Stimulated activated naive CD8-positive, alpha-beta T cell treated with anti-CD3 and anti-CD28 coated beads, Interleukin-15, amount 100 ng/mL, for 72 hours (primary cell): ENCODE measurements at regions not wholly inside any gene's neighbourhood (a gene's known extent, or its start where the extent isn't known, plus 50 kb on each side); places are given as distances from the start of the nearest gene placed in this dataset.
"Not testable (repeated sequence)": the region's sequence is repeated elsewhere in the genome, so short reads cannot be mapped to it uniquely, and the experiment has no call there.

Experiments used
- ATAC-seq: fragments of 150-1000 bp; cut with Tn5 transposase; 2 replicates; pipeline ENCODE4 v1.10.0; 2021; ENCODE audit warnings: mild to moderate bottlenecking, moderate library complexity
- DNase-seq, 2 donors: peaks; one replicate each; pipeline ENCODE4 v3.0.0; 2021 to 2022
- H3K27ac Mint-ChIP-seq, 2 donors: one replicate each; pipeline ENCODE4 v1.8.0; 2022; ENCODE audit warnings: mild to moderate bottlenecking in 2 of 2, mixed read lengths in 2 of 2, moderate library complexity in 2 of 2
- H3K27me3 Mint-ChIP-seq: one replicate; pipeline ENCODE4 v1.8.0; 2022; ENCODE audit warnings: mixed read lengths
- H3K4me1 Mint-ChIP-seq: one replicate; pipeline ENCODE4 v1.8.0; 2022; ENCODE audit warnings: mild to moderate bottlenecking, mixed read lengths
- H3K4me3 Mint-ChIP-seq, 2 donors: one replicate each; pipeline ENCODE4 v1.8.0; 2022; ENCODE audit warnings: mild to moderate bottlenecking in 2 of 2, mixed read lengths in 2 of 2, moderate library complexity in 1 of 2
- H3K9me3 Mint-ChIP-seq, 2 donors: one replicate each; pipeline ENCODE4 v1.8.0; 2022; ENCODE audit warnings: mixed read lengths in 2 of 2

- DNase-seq (no peak), ATAC-seq (no peak)
- peaks cover under 1 to 2% of the 10 kb centered on the region in 2 donors for H3K9me3 Mint-ChIP-seq
- no peaks in the 10 kb centered on the region for H3K4me1 Mint-ChIP-seq
- H3K4me3 Mint-ChIP-seq = no peak overlapping the region
- no peaks in the 10 kb centered on the region for H3K27me3 Mint-ChIP-seq
- no peak overlapping the region for H3K27ac Mint-ChIP-seq
These were observed 180.9 kb upstream of the SPTLC3 start for GRCh38 chr20:12827816-12828385.

- H3K27me3 Mint-ChIP-seq = no peaks in the 10 kb centered on the region
- ATAC-seq = no peak
These were observed 179.6 kb upstream of the SPTLC3 start for GRCh38 chr20:12829170-12829569.

GRCh38 chr20:12833861-12834260 is 174.9 kb upstream of the SPTLC3 start:
- no peak for DNase-seq
- H3K4me1 Mint-ChIP-seq = no peaks in the 10 kb centered on the region
- H3K4me3 Mint-ChIP-seq = no peak overlapping the region
- H3K9me3 Mint-ChIP-seq = peaks cover 0 to 7% of the 10 kb centered on the region in 2 donors
- H3K27ac Mint-ChIP-seq = no peak overlapping the region
- no peaks in the 10 kb centered on the region for H3K27me3 Mint-ChIP-seq
- no peak for ATAC-seq

More at GRCh38 chr20:12829170-12829569, 179.6 kb upstream of the SPTLC3 start:
- Mint-ChIP-seq H3K27ac (no peak overlapping the region), H3K4me3 (no peak overlapping the region), H3K9me3 (no peaks in the 10 kb centered on the region), H3K4me1 (no peaks in the 10 kb centered on the region)
- no peak for DNase-seq

- no peak overlapping the region for H3K4me3 Mint-ChIP-seq
- DNase-seq (no peak), ATAC-seq (no peak)
- peaks cover 0 to 7% of the 10 kb centered on the region in 2 donors for H3K9me3 Mint-ChIP-seq
- H3K4me1 Mint-ChIP-seq = no peaks in the 10 kb centered on the region
- no peak overlapping the region for H3K27ac Mint-ChIP-seq
- no peaks in the 10 kb centered on the region for H3K27me3 Mint-ChIP-seq
These were observed 172.8 kb upstream of the SPTLC3 start for GRCh38 chr20:12835999-12836398.

- Mint-ChIP-seq H3K4me1 (no peaks in the 10 kb centered on the region), H3K27ac (no peak overlapping the region), H3K4me3 (no peak overlapping the region), H3K9me3 (peaks cover 0 to 7% of the 10 kb centered on the region in 2 donors), H3K27me3 (no peaks in the 10 kb centered on the region)
- ATAC-seq = no peak
- no peak for DNase-seq
These were observed 171.1 kb upstream of the SPTLC3 start for GRCh38 chr20:12837646-12838045.

- Mint-ChIP-seq H3K4me3 (no peak overlapping the region), H3K9me3 (peaks cover 0 to 7% of the 10 kb centered on the region in 2 donors), H3K4me1 (no peaks in the 10 kb centered on the region), H3K27me3 (no peaks in the 10 kb centered on the region), H3K27ac (no peak overlapping the region)
- DNase-seq (no peak), ATAC-seq (no peak)
These were observed 170.4 kb upstream of the SPTLC3 start for GRCh38 chr20:12838261-12838866.

GRCh38 chr20:12847872-12848271 is 160.9 kb upstream of the SPTLC3 start:
- ATAC-seq = no peak
- Mint-ChIP-seq H3K9me3 (no peaks in the 10 kb centered on the region), H3K27ac (no peak overlapping the region), H3K27me3 (peaks cover 7% of the 10 kb centered on the region), H3K4me3 (no peak overlapping the region), H3K4me1 (no peaks in the 10 kb centered on the region)
- DNase-seq = no peak

GRCh38 chr20:12849225-12849910 is 159.4 kb upstream of the SPTLC3 start:
- Mint-ChIP-seq H3K27ac (no peak overlapping the region), H3K4me1 (no peaks in the 10 kb centered on the region), H3K27me3 (peaks cover 7% of the 10 kb centered on the region), H3K9me3 (no peaks in the 10 kb centered on the region), H3K4me3 (no peak overlapping the region)
- no peak for DNase-seq
- ATAC-seq = no peak

GRCh38 chr20:12857643-12858042 is 151.1 kb upstream of the SPTLC3 start:
- ATAC-seq, H3K4me1 Mint-ChIP-seq, H3K27ac Mint-ChIP-seq, DNase-seq, H3K27me3 Mint-ChIP-seq, H3K4me3 Mint-ChIP-seq: not testable (repeated sequence)
- H3K9me3 Mint-ChIP-seq = peaks cover 19 to 24% of the 10 kb centered on the region in 2 donors

- Mint-ChIP-seq H3K27me3 (no peaks in the 10 kb centered on the region), H3K4me3 (no peak overlapping the region), H3K4me1 (no peaks in the 10 kb centered on the region), H3K9me3 (peaks cover 12 to 14% of the 10 kb centered on the region in 2 donors), H3K27ac (no peak overlapping the region)
- ATAC-seq (no peak), DNase-seq (no peak)
These were observed 148.0 kb upstream of the SPTLC3 start for GRCh38 chr20:12860619-12861247.

- ATAC-seq = no peak
- no peak overlapping the region for H3K27ac Mint-ChIP-seq
- H3K9me3 Mint-ChIP-seq = peaks cover 0 to 5% of the 10 kb centered on the region in 2 donors
- H3K4me1 Mint-ChIP-seq = no peaks in the 10 kb centered on the region
- H3K4me3 Mint-ChIP-seq = no peak overlapping the region
- DNase-seq = no peak
- H3K27me3 Mint-ChIP-seq = no peaks in the 10 kb centered on the region
These were observed 139.1 kb upstream of the SPTLC3 start for GRCh38 chr20:12869669-12870068.

GRCh38 chr20:12870588-12870987 is 138.2 kb upstream of the SPTLC3 start:
- DNase-seq (no peak), ATAC-seq (no peak)
- Mint-ChIP-seq H3K9me3 (no peaks in the 10 kb centered on the region), H3K4me1 (no peaks in the 10 kb centered on the region), H3K4me3 (no peak overlapping the region), H3K27ac (no peak overlapping the region), H3K27me3 (no peaks in the 10 kb centered on the region)

- Mint-ChIP-seq H3K27me3 (no peaks in the 10 kb centered on the region), H3K9me3 (no peaks in the 10 kb centered on the region), H3K4me3 (no peak overlapping the region), H3K27ac (no peak overlapping the region), H3K4me1 (no peaks in the 10 kb centered on the region)
- DNase-seq (no peak), ATAC-seq (no peak)
These were observed 133.8 kb upstream of the SPTLC3 start for GRCh38 chr20:12874933-12875332.

GRCh38 chr20:12875510-12875909 is 133.3 kb upstream of the SPTLC3 start:
- H3K4me3 Mint-ChIP-seq = no peak overlapping the region
- H3K27me3 Mint-ChIP-seq = no peaks in the 10 kb centered on the region
- H3K4me1 Mint-ChIP-seq = no peaks in the 10 kb centered on the region
- no peak for DNase-seq
- no peaks in the 10 kb centered on the region for H3K9me3 Mint-ChIP-seq
- H3K27ac Mint-ChIP-seq = no peak overlapping the region
- ATAC-seq = no peak

- Mint-ChIP-seq H3K27me3 (peaks cover 12% of the 10 kb centered on the region), H3K9me3 (no peaks in the 10 kb centered on the region), H3K27ac (no peak overlapping the region), H3K4me3 (no peak overlapping the region), H3K4me1 (no peaks in the 10 kb centered on the region)
- no peak for ATAC-seq
- no peak for DNase-seq
These were observed 125.8 kb upstream of the SPTLC3 start for GRCh38 chr20:12882832-12883506.

GRCh38 chr20:12883507-12883885 is 125.3 kb upstream of the SPTLC3 start:
- no peak overlapping the region for H3K4me3 Mint-ChIP-seq
- peaks cover 12% of the 10 kb centered on the region for H3K27me3 Mint-ChIP-seq
- H3K27ac Mint-ChIP-seq = no peak overlapping the region
- no peaks in the 10 kb centered on the region for H3K9me3 Mint-ChIP-seq
- ATAC-seq (no peak), DNase-seq (no peak)
- H3K4me1 Mint-ChIP-seq = no peaks in the 10 kb centered on the region
